ENCODE measurements at regions not wholly inside any gene's neighbourhood (a gene's known extent, or its start where the extent isn't known, plus 50 kb on each side); places are given as distances from the start of the nearest gene placed in this dataset.
"Not testable (repeated sequence)": the region's sequence is repeated elsewhere in the genome, so short reads cannot be mapped to it uniquely, and the experiment has no call there.

DNA sequence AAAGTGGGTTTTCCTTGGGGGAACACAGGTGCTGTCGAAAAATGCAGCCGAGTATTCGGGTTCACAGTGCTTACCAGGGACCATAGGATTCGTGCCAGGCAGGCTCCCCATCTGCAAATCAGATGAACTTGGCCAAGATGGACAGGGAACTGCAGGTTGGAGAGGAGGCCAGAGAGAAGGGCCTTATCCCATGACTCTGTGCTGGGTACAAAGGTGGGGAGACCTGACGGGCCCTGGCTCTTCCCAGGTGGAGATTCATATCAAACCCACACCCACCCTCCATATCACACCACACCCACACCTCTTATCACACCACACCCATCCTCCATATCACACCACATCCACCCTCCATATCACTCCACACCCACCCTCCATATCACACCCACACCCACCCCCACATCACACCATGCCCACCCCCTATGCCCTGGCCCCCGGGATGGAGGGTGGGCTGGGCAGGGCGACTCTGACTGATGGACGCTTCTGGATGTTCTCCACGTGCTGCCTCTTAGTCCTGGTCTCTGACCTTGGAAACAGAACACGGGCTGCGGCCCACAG, 319.7 kb downstream of the ADGRD1 start:
- TF ChIP-seq, protein P1, sequence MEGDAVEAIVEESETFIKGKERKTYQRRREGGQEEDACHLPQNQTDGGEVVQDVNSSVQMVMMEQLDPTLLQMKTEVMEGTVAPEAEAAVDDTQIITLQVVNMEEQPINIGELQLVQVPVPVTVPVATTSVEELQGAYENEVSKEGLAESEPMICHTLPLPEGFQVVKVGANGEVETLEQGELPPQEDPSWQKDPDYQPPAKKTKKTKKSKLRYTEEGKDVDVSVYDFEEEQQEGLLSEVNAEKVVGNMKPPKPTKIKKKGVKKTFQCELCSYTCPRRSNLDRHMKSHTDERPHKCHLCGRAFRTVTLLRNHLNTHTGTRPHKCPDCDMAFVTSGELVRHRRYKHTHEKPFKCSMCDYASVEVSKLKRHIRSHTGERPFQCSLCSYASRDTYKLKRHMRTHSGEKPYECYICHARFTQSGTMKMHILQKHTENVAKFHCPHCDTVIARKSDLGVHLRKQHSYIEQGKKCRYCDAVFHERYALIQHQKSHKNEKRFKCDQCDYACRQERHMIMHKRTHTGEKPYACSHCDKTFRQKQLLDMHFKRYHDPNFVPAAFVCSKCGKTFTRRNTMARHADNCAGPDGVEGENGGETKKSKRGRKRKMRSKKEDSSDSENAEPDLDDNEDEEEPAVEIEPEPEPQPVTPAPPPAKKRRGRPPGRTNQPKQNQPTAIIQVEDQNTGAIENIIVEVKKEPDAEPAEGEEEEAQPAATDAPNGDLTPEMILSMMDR (IDR thresholded peaks at IDR 0.05; ENCODE audit: borderline replicate concordance, control extremely low read depth, extremely low read depth, insufficient read depth, missing control alignments), result no peak
- in situ Hi-C loops (cut with MboI; ENCODE audit: low sequenced_read_pairs, unreplicated experiment), result no loop called here

DNA sequence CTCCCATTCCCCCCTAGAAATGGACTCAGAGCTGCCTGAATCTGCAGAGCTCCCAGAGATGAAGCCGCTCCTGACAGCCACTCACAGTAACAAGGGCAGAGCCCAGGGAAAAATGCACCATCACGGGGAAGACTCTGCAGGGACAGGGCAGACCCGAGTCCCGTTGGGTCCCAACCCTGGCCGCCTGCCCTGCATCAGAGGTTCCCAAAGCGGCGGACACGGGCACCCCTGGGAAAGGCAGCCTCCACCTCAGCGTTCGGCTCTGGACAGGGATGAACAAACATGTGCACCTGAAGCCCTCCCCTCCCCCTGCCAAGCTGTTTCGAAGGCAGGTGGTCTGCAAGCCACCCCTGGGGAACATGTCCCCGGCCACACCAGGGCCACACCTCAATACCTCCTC, 320.4 kb downstream of the ADGRD1 start:
- TF ChIP-seq, protein P1 (IDR thresholded peaks at IDR 0.05; ENCODE audit: borderline replicate concordance, control extremely low read depth, extremely low read depth, insufficient read depth, missing control alignments), result no peak

More for the DNA sequence above, 319.7 kb downstream of the ADGRD1 start:
- no peak for DNase-seq (ENCODE audit: low spot score)

GRCh38 chr12:131274906-131275305, 321.2 kb downstream of the ADGRD1 start:
- in situ Hi-C loops (cut with MboI; ENCODE audit: low sequenced_read_pairs, unreplicated experiment), result no loop called here
- DNase-seq (ENCODE audit: low spot score), result no peak
- TF ChIP-seq, protein P1 (IDR thresholded peaks at IDR 0.05; ENCODE audit: borderline replicate concordance, control extremely low read depth, extremely low read depth, insufficient read depth, missing control alignments), result no peak

More for the DNA sequence above, 320.4 kb downstream of the ADGRD1 start:
- in situ Hi-C loops (cut with MboI; ENCODE audit: low sequenced_read_pairs, unreplicated experiment), result no loop called here
- DNase-seq (ENCODE audit: low spot score), result no peak

DNA sequence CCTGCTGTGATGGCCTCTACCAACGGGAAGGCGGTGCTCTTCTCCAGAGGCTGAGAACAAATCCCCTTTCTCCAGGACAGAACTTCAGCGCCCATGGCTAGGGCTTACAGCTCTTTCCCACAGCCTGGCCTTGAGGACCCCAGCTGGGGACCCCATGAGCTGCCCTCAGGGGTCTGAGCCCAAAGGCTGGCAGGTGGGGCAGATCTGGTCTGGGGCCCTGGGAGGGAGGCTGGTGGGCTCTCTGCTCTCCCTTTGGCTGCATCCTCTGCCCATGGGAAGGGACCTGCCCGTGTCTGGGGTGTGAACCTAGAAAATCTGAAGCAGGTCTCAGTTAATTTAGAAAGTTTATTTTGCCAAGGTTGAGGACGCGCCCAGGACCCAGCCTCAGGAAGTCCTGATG, 322.1 kb downstream of the ADGRD1 start:
- TF ChIP-seq, protein P1 (IDR thresholded peaks at IDR 0.05; ENCODE audit: borderline replicate concordance, control extremely low read depth, extremely low read depth, insufficient read depth, missing control alignments), result no peak
- DNase-seq (ENCODE audit: low spot score), result no peak
- in situ Hi-C loops (cut with MboI; ENCODE audit: low sequenced_read_pairs, unreplicated experiment), result no loop called here

- TF ChIP-seq, protein P1 (IDR thresholded peaks at IDR 0.05; ENCODE audit: borderline replicate concordance, control extremely low read depth, extremely low read depth, insufficient read depth, missing control alignments), result no peak
- DNase-seq (ENCODE audit: low spot score), result no peak
- in situ Hi-C loops (cut with MboI; ENCODE audit: low sequenced_read_pairs, unreplicated experiment), result no loop called here
These were observed 322.9 kb downstream of the ADGRD1 start for GRCh38 chr12:131276501-131277185.

DNA sequence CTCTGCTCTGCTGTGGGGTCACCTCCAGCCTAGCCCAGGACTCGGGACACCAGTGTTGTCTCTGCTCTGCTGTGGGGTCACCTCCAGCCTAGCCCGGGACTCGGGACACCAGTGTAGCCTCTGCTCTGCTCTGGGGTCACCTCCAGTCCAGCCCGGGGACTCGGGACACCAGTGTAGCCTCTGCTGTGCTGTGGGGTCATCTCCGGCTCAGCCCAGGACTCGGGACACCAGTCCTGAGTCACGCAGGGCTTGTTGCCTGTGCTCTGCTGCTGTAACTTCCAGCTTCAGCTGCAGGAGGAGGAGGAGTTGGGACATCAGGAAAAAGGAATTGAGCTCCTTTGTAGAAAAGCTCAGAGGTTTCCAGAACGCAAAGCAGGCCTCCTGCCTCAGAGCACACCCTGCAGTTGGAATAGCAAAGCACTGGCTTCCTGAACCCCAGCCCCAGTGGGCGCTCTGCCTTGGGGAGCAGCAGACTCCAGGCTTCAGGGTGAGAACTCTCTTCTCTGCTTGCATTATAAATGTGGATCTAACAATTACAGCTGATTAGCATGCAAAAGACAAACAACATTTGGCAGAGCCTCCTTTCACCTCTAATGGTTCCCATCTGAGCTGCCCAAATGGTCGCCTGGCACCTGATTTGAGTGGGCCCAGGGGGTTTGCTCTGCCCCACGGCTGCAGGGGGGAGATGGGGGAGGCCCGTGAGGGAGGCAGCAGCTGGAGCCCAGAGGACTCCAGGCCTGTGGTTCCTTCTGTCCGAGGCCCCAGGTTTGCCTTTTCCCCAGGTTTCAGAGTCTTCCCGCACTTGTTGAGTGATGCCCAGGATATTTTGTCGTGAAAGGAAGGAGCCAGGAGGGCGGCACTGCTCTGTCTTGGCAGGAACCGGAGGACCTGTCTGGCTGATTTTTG, 323.7 kb downstream of the ADGRD1 start:
- in situ Hi-C loops (cut with MboI; ENCODE audit: low sequenced_read_pairs, unreplicated experiment); DNase-seq (ENCODE audit: low spot score): not testable (repeated sequence)

- in situ Hi-C loops (cut with MboI; ENCODE audit: low sequenced_read_pairs, unreplicated experiment); DNase-seq (ENCODE audit: low spot score): not testable (repeated sequence)
These were observed 324.9 kb downstream of the ADGRD1 start for GRCh38 chr12:131278451-131279115.

Data from GM13976 (cell line).